Naive thymus-derived CD4-positive, alpha-beta T cell (primary cell): ENCODE measurements at regions not wholly inside any gene's neighbourhood (a gene's known extent, or its start where the extent isn't known, plus 50 kb on each side); places are given as distances from the start of the nearest gene placed in this dataset.

Experiments used
- ATAC-seq: fragments of 150-1000 bp; cut with Tn5 transposase; 2 replicates; pipeline ENCODE4 v1.10.0; 2021; ENCODE audit warnings: mild to moderate bottlenecking, moderate library complexity
- CTCF ChIA-PET: fragments of 350-600 bp; sonication (Branson Sonifier 250); formaldehyde crosslinking; loops from one replicate; lab custom pipeline; 2021; ENCODE audit warnings: antibody characterized with exemption; lab: Charles Lee
- POLR2A ChIA-PET: fragments of 350-600 bp; sonication (Branson Sonifier 250); formaldehyde crosslinking; loops from one replicate; lab custom pipeline; 2021; ENCODE audit warnings: antibody characterized with exemption, inconsistent platforms; lab: Charles Lee
- DNase-seq, 9 donors: peaks; one replicate each; pipeline versions ENCODE4 v3.0.0 to v3.0.0-alpha.2; 2020 to 2022; ENCODE audit warnings: mixed read lengths in 1 of 9
- H3K27ac ChIP-seq: one replicate; pipeline ENCODE4 v1.7.0; 2013; ENCODE audit warnings: mild to moderate bottlenecking, low read depth, low read length, moderate library complexity
- H3K27me3 ChIP-seq, 2 donors: one replicate each; pipeline ENCODE4 v1.7.0; 2013; ENCODE audit warnings: low read length in 2 of 2, mild to moderate bottlenecking in 2 of 2, moderate library complexity in 2 of 2; ENCODE audit not compliant: control insufficient read depth in 2 of 2, insufficient read depth in 2 of 2
- H3K36me3 ChIP-seq, 3 experiments: 1 replicate in 2 of 3; 2 replicates in 1 of 3; pipeline ENCODE4 v1.7.0; 2013; ENCODE audit warnings: low read length in 3 of 3, mild to moderate bottlenecking in 3 of 3, moderate library complexity in 1 of 3; ENCODE audit not compliant: insufficient read depth in 3 of 3, control insufficient read depth in 2 of 3
- H3K4me1 ChIP-seq, 2 donors: one replicate each; pipeline ENCODE4 v1.7.0; 2013; ENCODE audit warnings: low read length in 2 of 2, mild to moderate bottlenecking in 2 of 2, moderate library complexity in 1 of 2; ENCODE audit not compliant: control insufficient read depth in 2 of 2, insufficient read depth in 2 of 2
- H3K4me3 ChIP-seq: 2 replicates; pipeline ENCODE4 v1.7.0; 2013; ENCODE audit warnings: mild to moderate bottlenecking, low read length
- H3K9me3 ChIP-seq, 3 experiments: 1 replicate in 2 of 3; 2 replicates in 1 of 3; pipeline ENCODE4 v1.7.0; 2013; ENCODE audit warnings: low read length in 3 of 3; ENCODE audit not compliant: control insufficient read depth in 2 of 3
- H3K27ac Mint-ChIP-seq, 9 donors: one replicate each; pipeline ENCODE4 v1.8.0; 2020 to 2022; ENCODE audit warnings: mixed read lengths in 9 of 9, mild to moderate bottlenecking in 8 of 9, moderate library complexity in 5 of 9, inconsistent platforms in 2 of 9
- H3K27me3 Mint-ChIP-seq, 5 donors: one replicate each; pipeline ENCODE4 v1.8.0; 2021 to 2022; ENCODE audit warnings: mixed read lengths in 5 of 5, mild to moderate bottlenecking in 1 of 5
- H3K36me3 Mint-ChIP-seq, 5 donors: one replicate each; pipeline ENCODE4 v1.8.0; 2020 to 2022; ENCODE audit warnings: mixed read lengths in 5 of 5, mild to moderate bottlenecking in 3 of 5, inconsistent platforms in 1 of 5
- H3K4me1 Mint-ChIP-seq, 7 donors: one replicate each; pipeline ENCODE4 v1.8.0; 2020 to 2022; ENCODE audit warnings: mixed read lengths in 7 of 7, mild to moderate bottlenecking in 3 of 7, inconsistent platforms in 1 of 7
- H3K4me3 Mint-ChIP-seq, 10 donors: one replicate each; pipeline ENCODE4 v1.8.0; 2020 to 2022; ENCODE audit warnings: mild to moderate bottlenecking in 10 of 10, mixed read lengths in 10 of 10, moderate library complexity in 6 of 10, inconsistent platforms in 2 of 10
- H3K9me3 Mint-ChIP-seq, 11 donors: one replicate each; pipeline ENCODE4 v1.8.0; 2020 to 2022; ENCODE audit warnings: mixed read lengths in 11 of 11, mild to moderate bottlenecking in 4 of 11, inconsistent platforms in 1 of 11, moderate library complexity in 1 of 11
- intact Hi-C, 2 donors: fragments of 100-400 bp; cut with micrococcal nuclease; formaldehyde crosslinking; loops; one replicate each; pipeline ENCODE4 v1.15.1; 2023

GRCh38 chr3:88691081-88691480, 416.3 kb upstream of the EPHA3 start:
- Histone ChIP-seq H3K36me3 (no peaks in the 10 kb centered on the region), H3K9me3 (no peaks in the 10 kb centered on the region), H3K27ac (no peak overlapping the region), H3K4me1 (no peaks in the 10 kb centered on the region), H3K27me3 (no peaks in the 10 kb centered on the region), H3K4me3 (no peak overlapping the region)
- H3K36me3 Mint-ChIP-seq, result no peaks in the 10 kb centered on the region
- H3K9me3 Mint-ChIP-seq, result peaks cover 0 to 18% (median 2%) of the 10 kb centered on the region in 11 donors
- POLR2A ChIA-PET, result no interaction called here
- DNase-seq (no peak), ATAC-seq (no peak)
- no peak overlapping the region for H3K4me3 Mint-ChIP-seq
- intact Hi-C loops, result no loop called here
- CTCF ChIA-PET, result no interaction called here
- no peak overlapping the region for H3K27ac Mint-ChIP-seq
- no peaks in the 10 kb centered on the region for H3K27me3 Mint-ChIP-seq
- no peaks in the 10 kb centered on the region for H3K4me1 Mint-ChIP-seq

- POLR2A ChIA-PET, result no interaction called here
- Mint-ChIP-seq H3K36me3 (no peaks in the 10 kb centered on the region), H3K27ac (no peak overlapping the region), H3K27me3 (no peaks in the 10 kb centered on the region), H3K9me3 (peaks cover 0 to 16% (median 0%) of the 10 kb centered on the region in 11 donors), H3K4me1 (no peaks in the 10 kb centered on the region), H3K4me3 (no peak overlapping the region)
- Histone ChIP-seq H3K4me1 (no peaks in the 10 kb centered on the region), H3K4me3 (no peak overlapping the region), H3K27ac (no peak overlapping the region), H3K36me3 (no peaks in the 10 kb centered on the region), H3K27me3 (no peaks in the 10 kb centered on the region), H3K9me3 (no peaks in the 10 kb centered on the region)
- ATAC-seq, result no peak
- CTCF ChIA-PET, result no interaction called here
- intact Hi-C loops, result no loop called here
- no peak for DNase-seq
Measured at GRCh38 chr3:88703501-88704059, 403.8 kb upstream of the EPHA3 start.

GRCh38 chr3:88704338-88704737, 403.1 kb upstream of the EPHA3 start:
- ATAC-seq (no peak), DNase-seq (no peak)
- CTCF ChIA-PET, result interaction anchor here (0.6 kb wide), 1 partner anchor 57 kb away, joined by 3 read pairs; no protein-coding TSS in a partner anchor
- Mint-ChIP-seq H3K4me3 (no peak overlapping the region), H3K9me3 (peaks cover 0 to 22% (median 2%) of the 10 kb centered on the region in 11 donors), H3K36me3 (no peaks in the 10 kb centered on the region), H3K4me1 (no peaks in the 10 kb centered on the region), H3K27ac (no peak overlapping the region), H3K27me3 (no peaks in the 10 kb centered on the region)
- H3K4me3 ChIP-seq, result no peak overlapping the region
- intact Hi-C loops, result no loop called here
- POLR2A ChIA-PET, result no interaction called here
- H3K9me3 ChIP-seq, result no peaks in the 10 kb centered on the region
- no peaks in the 10 kb centered on the region for H3K36me3 ChIP-seq
- no peak overlapping the region for H3K27ac ChIP-seq
- no peaks in the 10 kb centered on the region for H3K4me1 ChIP-seq
- no peaks in the 10 kb centered on the region for H3K27me3 ChIP-seq

DNA sequence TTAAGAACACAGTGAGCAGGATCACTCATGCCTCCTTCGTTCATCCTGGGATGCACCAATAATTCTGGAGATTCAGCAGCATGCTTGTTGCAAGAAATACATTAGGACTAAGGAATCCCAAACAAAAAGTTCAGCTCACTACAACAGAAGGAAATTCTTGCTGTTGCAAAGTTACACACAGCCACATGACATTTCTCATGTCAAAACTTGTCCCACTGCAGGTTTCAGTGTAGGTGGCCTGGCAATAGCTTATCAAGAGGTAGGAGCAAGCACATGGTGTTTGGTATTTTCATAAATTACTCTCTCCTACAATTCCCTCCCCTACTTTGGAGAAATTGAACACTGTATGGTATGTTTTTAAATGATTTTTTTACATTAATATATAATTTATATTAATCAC, 399.6 kb upstream of the EPHA3 start:
- Mint-ChIP-seq H3K4me1 (no peaks in the 10 kb centered on the region), H3K27me3 (no peaks in the 10 kb centered on the region), H3K9me3 (peaks cover 0 to 19% (median 2%) of the 10 kb centered on the region in 11 donors), H3K36me3 (no peaks in the 10 kb centered on the region), H3K27ac (no peak overlapping the region), H3K4me3 (no peak overlapping the region)
- no peaks in the 10 kb centered on the region for H3K4me1 ChIP-seq
- ATAC-seq (no peak), DNase-seq (no peak)
- ChIA-PET CTCF (no interaction called here), POLR2A (no interaction called here)
- no peaks in the 10 kb centered on the region for H3K27me3 ChIP-seq
- intact Hi-C loops, result no loop called here
- H3K9me3 ChIP-seq, result no peaks in the 10 kb centered on the region
- no peak overlapping the region for H3K27ac ChIP-seq
- H3K4me3 ChIP-seq, result no peak overlapping the region
- no peaks in the 10 kb centered on the region for H3K36me3 ChIP-seq

DNA sequence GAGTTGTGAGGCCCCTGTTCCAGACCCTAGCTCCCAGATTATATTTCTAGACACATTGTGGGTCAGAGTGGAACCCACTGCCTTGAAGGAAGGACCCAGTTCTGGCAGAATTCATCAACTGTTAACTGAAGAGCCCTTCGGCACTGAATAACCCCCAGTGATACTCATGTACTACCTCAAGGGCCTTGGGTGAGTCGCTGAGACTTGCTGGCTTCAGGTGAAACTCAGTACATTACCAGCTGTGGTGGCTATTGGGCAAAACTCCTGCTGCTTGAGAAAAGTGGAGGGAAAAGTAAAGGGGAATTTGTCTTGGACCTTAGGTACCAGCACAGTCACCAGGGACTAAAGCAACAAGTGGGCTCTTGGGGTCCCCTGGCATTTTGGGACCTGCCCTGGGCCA, 394.9 kb upstream of the EPHA3 start:
- H3K4me1 Mint-ChIP-seq, result no peaks in the 10 kb centered on the region
- Histone ChIP-seq H3K9me3 (no peaks in the 10 kb centered on the region), H3K4me3 (no peak overlapping the region), H3K4me1 (no peaks in the 10 kb centered on the region), H3K36me3 (no peaks in the 10 kb centered on the region), H3K27me3 (no peaks in the 10 kb centered on the region), H3K27ac (no peak overlapping the region)
- no peaks in the 10 kb centered on the region for H3K36me3 Mint-ChIP-seq
- no peak overlapping the region for H3K27ac Mint-ChIP-seq
- ATAC-seq (no peak), DNase-seq (no peak)
- H3K27me3 Mint-ChIP-seq, result no peaks in the 10 kb centered on the region
- intact Hi-C loops, result no loop called here
- H3K4me3 Mint-ChIP-seq, result no peak overlapping the region
- POLR2A ChIA-PET, result no interaction called here
- CTCF ChIA-PET, result no interaction called here
- H3K9me3 Mint-ChIP-seq, result peaks cover 0 to 51% (median 3%) of the 10 kb centered on the region in 11 donors

- H3K27ac ChIP-seq, result no peak overlapping the region
- Mint-ChIP-seq H3K27me3 (no peaks in the 10 kb centered on the region), H3K4me1 (no peaks in the 10 kb centered on the region), H3K9me3 (peaks cover 0 to 51% (median 3%) of the 10 kb centered on the region in 11 donors), H3K27ac (no peak overlapping the region), H3K4me3 (no peak overlapping the region), H3K36me3 (no peaks in the 10 kb centered on the region)
- H3K4me1 ChIP-seq, result no peaks in the 10 kb centered on the region
- ChIA-PET CTCF (no interaction called here), POLR2A (no interaction called here)
- no peaks in the 10 kb centered on the region for H3K36me3 ChIP-seq
- H3K9me3 ChIP-seq, result no peaks in the 10 kb centered on the region
- no peak for DNase-seq
- H3K27me3 ChIP-seq, result no peaks in the 10 kb centered on the region
- intact Hi-C loops, result no loop called here
- H3K4me3 ChIP-seq, result no peak overlapping the region
- no peak for ATAC-seq
Measured at GRCh38 chr3:88713233-88713691, 394.2 kb upstream of the EPHA3 start.

GRCh38 chr3:88725440-88726165, 381.8 kb upstream of the EPHA3 start:
- H3K27ac Mint-ChIP-seq, result no peak overlapping the region
- Histone ChIP-seq H3K27ac (no peak overlapping the region), H3K9me3 (no peaks in the 10 kb centered on the region), H3K36me3 (no peaks in the 10 kb centered on the region), H3K4me1 (no peaks in the 10 kb centered on the region), H3K4me3 (no peak overlapping the region), H3K27me3 (no peaks in the 10 kb centered on the region)
- no peak for ATAC-seq
- no peaks in the 10 kb centered on the region for H3K36me3 Mint-ChIP-seq
- H3K4me3 Mint-ChIP-seq, result no peak overlapping the region
- intact Hi-C loops, result no loop called here
- ChIA-PET POLR2A (no interaction called here), CTCF (no interaction called here)
- H3K4me1 Mint-ChIP-seq, result peaks cover 0 to 1% (median 0%) of the 10 kb centered on the region in 7 donors
- no peaks in the 10 kb centered on the region for H3K27me3 Mint-ChIP-seq
- H3K9me3 Mint-ChIP-seq, result peaks cover 0 to 10% (median 6%) of the 10 kb centered on the region in 11 donors
- DNase-seq, result no peak
